ENCODE measurements at regions not wholly inside any gene's neighbourhood (a gene's known extent, or its start where the extent isn't known, plus 50 kb on each side); places are given as distances from the start of the nearest gene placed in this dataset.

- H2AFZ ChIP-seq (ENCODE audit: low read depth) = no peak overlapping the region
- H3K9ac ChIP-seq = no peak overlapping the region
- no peaks in the 10 kb centered on the region for H3K79me2 ChIP-seq (ENCODE audit: insufficient read depth, low read depth)
- no peak overlapping the region for H3K27ac ChIP-seq
- H3K4me3 ChIP-seq (IDR thresholded peaks at IDR 0.05; ENCODE audit: insufficient read depth, low read depth, low read length) = no peak overlapping the region
- H3K27me3 ChIP-seq (ENCODE audit: insufficient read depth, low read depth) = no peaks in the 10 kb centered on the region
- H3K4me2 ChIP-seq = no peak overlapping the region
- H4K20me1 ChIP-seq (ENCODE audit: insufficient read depth) = no peaks in the 10 kb centered on the region
- TF ChIP-seq, protein P1, sequence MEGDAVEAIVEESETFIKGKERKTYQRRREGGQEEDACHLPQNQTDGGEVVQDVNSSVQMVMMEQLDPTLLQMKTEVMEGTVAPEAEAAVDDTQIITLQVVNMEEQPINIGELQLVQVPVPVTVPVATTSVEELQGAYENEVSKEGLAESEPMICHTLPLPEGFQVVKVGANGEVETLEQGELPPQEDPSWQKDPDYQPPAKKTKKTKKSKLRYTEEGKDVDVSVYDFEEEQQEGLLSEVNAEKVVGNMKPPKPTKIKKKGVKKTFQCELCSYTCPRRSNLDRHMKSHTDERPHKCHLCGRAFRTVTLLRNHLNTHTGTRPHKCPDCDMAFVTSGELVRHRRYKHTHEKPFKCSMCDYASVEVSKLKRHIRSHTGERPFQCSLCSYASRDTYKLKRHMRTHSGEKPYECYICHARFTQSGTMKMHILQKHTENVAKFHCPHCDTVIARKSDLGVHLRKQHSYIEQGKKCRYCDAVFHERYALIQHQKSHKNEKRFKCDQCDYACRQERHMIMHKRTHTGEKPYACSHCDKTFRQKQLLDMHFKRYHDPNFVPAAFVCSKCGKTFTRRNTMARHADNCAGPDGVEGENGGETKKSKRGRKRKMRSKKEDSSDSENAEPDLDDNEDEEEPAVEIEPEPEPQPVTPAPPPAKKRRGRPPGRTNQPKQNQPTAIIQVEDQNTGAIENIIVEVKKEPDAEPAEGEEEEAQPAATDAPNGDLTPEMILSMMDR (conservative IDR thresholded peaks at IDR 0.05; ENCODE audit: low read depth, low read length) = no peak
- H3K4me1 ChIP-seq (ENCODE audit: low read depth, poor library complexity, severe bottlenecking) = no peaks in the 10 kb centered on the region
- no peaks in the 10 kb centered on the region for H3K36me3 ChIP-seq (ENCODE audit: insufficient read depth)
Measured at GRCh38 chr3:70829092-70829491, 516.7 kb upstream of the MDFIC2 start.

DNA sequence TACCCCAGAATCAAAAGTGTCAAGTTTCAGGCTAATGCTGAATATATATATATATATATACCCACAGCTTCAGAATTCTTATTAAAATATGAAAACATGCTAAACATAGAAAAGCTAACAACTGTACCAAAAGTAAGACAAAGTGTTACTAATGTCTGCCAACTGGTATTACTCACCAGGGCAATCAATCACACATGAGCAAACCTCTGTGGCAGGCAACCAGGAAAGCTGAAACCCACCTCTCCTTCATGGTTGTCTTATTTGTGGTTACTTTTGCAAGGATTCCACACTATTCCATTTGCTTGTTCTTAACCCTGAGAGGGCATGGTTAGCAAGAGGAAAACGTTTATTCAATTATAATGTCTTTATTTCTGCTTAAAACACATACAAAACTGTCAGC lies 512.3 kb upstream of the MDFIC2 start:
- H3K27me3 ChIP-seq (ENCODE audit: insufficient read depth, low read depth) = no peaks in the 10 kb centered on the region
- no peak overlapping the region for H3K4me3 ChIP-seq (IDR thresholded peaks at IDR 0.05; ENCODE audit: insufficient read depth, low read depth, low read length)
- no peak overlapping the region for H2AFZ ChIP-seq (ENCODE audit: low read depth)
- H3K4me2 ChIP-seq = no peak overlapping the region
- H3K9ac ChIP-seq = no peak overlapping the region
- no peaks in the 10 kb centered on the region for H4K20me1 ChIP-seq (ENCODE audit: insufficient read depth)
- TF ChIP-seq, protein P1 (conservative IDR thresholded peaks at IDR 0.05; ENCODE audit: low read depth, low read length) = no peak
- no peak overlapping the region for H3K27ac ChIP-seq
- H3K36me3 ChIP-seq (ENCODE audit: insufficient read depth) = no peaks in the 10 kb centered on the region
- H3K4me1 ChIP-seq (ENCODE audit: low read depth, poor library complexity, severe bottlenecking) = no peaks in the 10 kb centered on the region
- H3K79me2 ChIP-seq (ENCODE audit: insufficient read depth, low read depth) = no peaks in the 10 kb centered on the region

- no peak overlapping the region for H3K27ac ChIP-seq
- H3K4me1 ChIP-seq (ENCODE audit: low read depth, poor library complexity, severe bottlenecking) = no peaks in the 10 kb centered on the region
- TF ChIP-seq, protein P1 (conservative IDR thresholded peaks at IDR 0.05; ENCODE audit: low read depth, low read length) = no peak
- H3K4me2 ChIP-seq = no peak overlapping the region
- no peak overlapping the region for H2AFZ ChIP-seq (ENCODE audit: low read depth)
- H4K20me1 ChIP-seq (ENCODE audit: insufficient read depth) = no peaks in the 10 kb centered on the region
- H3K36me3 ChIP-seq (ENCODE audit: insufficient read depth) = no peaks in the 10 kb centered on the region
- no peak overlapping the region for H3K9ac ChIP-seq
- no peaks in the 10 kb centered on the region for H3K79me2 ChIP-seq (ENCODE audit: insufficient read depth, low read depth)
- no peaks in the 10 kb centered on the region for H3K27me3 ChIP-seq (ENCODE audit: insufficient read depth, low read depth)
- no peak overlapping the region for H3K4me3 ChIP-seq (IDR thresholded peaks at IDR 0.05; ENCODE audit: insufficient read depth, low read depth, low read length)
Measured at GRCh38 chr3:70824078-70824477, 511.6 kb upstream of the MDFIC2 start.

DNA sequence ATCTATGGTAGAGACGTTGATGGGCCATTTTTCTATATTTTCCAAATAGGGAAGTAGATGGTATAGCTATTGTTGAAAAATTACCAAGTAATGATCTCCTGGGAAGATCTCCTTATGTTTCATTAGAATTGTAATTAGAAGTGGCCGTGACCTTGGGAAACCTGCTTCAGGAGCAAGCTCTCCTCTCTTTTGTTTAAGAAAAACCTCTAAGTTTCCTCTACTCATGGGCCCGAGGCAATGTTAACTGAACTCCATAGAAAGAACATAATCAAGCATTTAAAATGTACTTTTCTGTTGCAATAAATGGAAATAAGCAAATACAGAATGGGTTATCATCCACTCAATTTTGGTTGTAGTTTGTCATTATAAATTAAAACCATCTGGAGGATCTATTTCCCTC lies 511.2 kb upstream of the MDFIC2 start:
- no peak overlapping the region for H2AFZ ChIP-seq (ENCODE audit: low read depth)
- H3K4me2 ChIP-seq = no peak overlapping the region
- TF ChIP-seq, protein P1 (conservative IDR thresholded peaks at IDR 0.05; ENCODE audit: low read depth, low read length) = no peak
- H3K27ac ChIP-seq = no peak overlapping the region
- no peak overlapping the region for H3K9ac ChIP-seq
- H3K27me3 ChIP-seq (ENCODE audit: insufficient read depth, low read depth) = no peaks in the 10 kb centered on the region
- H3K4me3 ChIP-seq (IDR thresholded peaks at IDR 0.05; ENCODE audit: insufficient read depth, low read depth, low read length) = no peak overlapping the region
- H4K20me1 ChIP-seq (ENCODE audit: insufficient read depth) = no peaks in the 10 kb centered on the region
- H3K36me3 ChIP-seq (ENCODE audit: insufficient read depth) = no peaks in the 10 kb centered on the region
- no peaks in the 10 kb centered on the region for H3K79me2 ChIP-seq (ENCODE audit: insufficient read depth, low read depth)
- no peaks in the 10 kb centered on the region for H3K4me1 ChIP-seq (ENCODE audit: low read depth, poor library complexity, severe bottlenecking)
